ENCODE measurements at regions not wholly inside any gene's neighbourhood (a gene's known extent, or its start where the extent isn't known, plus 50 kb on each side); places are given as distances from the start of the nearest gene placed in this dataset.

DNA sequence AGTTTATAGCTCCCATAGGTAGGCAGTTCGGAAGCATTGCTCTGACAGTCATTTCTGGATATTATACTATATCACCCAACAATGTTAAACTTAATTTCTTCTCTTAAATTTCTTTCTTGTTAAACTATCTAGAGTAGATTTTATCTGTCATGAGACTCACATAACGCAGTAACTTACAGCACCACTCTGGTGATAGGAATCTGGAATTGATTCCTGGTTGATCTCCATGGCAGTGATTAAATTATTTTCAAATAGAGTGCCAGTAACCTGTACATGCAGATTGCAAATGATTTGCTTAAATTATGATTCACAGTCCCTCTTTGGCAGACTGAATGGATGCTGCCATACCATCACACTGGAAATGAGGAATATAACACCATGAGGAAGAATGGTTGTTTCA is 722.1 kb downstream of the DACH1 start:
- TF ChIP-seq, protein P1, sequence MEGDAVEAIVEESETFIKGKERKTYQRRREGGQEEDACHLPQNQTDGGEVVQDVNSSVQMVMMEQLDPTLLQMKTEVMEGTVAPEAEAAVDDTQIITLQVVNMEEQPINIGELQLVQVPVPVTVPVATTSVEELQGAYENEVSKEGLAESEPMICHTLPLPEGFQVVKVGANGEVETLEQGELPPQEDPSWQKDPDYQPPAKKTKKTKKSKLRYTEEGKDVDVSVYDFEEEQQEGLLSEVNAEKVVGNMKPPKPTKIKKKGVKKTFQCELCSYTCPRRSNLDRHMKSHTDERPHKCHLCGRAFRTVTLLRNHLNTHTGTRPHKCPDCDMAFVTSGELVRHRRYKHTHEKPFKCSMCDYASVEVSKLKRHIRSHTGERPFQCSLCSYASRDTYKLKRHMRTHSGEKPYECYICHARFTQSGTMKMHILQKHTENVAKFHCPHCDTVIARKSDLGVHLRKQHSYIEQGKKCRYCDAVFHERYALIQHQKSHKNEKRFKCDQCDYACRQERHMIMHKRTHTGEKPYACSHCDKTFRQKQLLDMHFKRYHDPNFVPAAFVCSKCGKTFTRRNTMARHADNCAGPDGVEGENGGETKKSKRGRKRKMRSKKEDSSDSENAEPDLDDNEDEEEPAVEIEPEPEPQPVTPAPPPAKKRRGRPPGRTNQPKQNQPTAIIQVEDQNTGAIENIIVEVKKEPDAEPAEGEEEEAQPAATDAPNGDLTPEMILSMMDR (IDR thresholded peaks at IDR 0.05), result no peak
- TF ChIP-seq POLR2A (IDR thresholded peaks at IDR 0.05; ENCODE audit: low read depth) (no peak), POLR2AphosphoS5 (IDR thresholded peaks at IDR 0.05) (no peak)

Measured in esophagus muscularis mucosa (tissue), 3 donors.